ENCODE measurements at regions not wholly inside any gene's neighbourhood (a gene's known extent, or its start where the extent isn't known, plus 50 kb on each side); places are given as distances from the start of the nearest gene placed in this dataset.

DNA sequence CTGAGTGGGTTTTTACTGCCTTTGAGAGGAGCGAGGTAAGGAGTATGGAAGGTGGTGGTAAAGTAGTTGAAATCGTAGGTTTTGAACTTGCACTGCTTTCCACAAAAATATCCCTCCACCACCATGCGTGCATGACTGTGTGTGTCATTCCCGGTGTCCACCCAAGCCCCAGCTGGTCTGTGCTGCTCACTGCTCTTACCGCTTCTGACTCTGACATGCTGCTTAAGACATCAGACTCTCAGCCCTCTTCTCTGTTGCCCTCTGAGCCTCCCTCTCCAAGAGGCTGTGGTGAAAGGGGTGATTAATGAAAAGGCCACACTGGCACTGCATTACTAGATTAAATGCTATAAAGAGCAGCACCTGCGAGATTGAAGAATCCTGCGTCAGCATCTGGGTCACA, 128.7 kb downstream of the SPATA19 start:
- no peak for TF ChIP-seq CTCF (conservative IDR thresholded peaks at IDR 0.05; ENCODE audit: low read length)
- ChIA-PET CTCF (ENCODE audit: unreplicated experiment) (no interaction called here), POLR2A (no interaction called here)
- Histone ChIP-seq H2AFZ (ENCODE audit: low read length) (no peak overlapping the region), H4K20me1 (ENCODE audit: insufficient read depth, low read length) (no peaks in the 10 kb centered on the region), H3K79me2 (ENCODE audit: insufficient read depth, low read depth, low read length) (no peaks in the 10 kb centered on the region), H3K36me3 (ENCODE audit: insufficient read depth, low read length) (no peaks in the 10 kb centered on the region), H3K9me3 (ENCODE audit: low read length) (no peaks in the 10 kb centered on the region), H3K9me2 (ENCODE audit: insufficient read depth, low read length) (no peaks in the 10 kb centered on the region), H3K27ac (ENCODE audit: low read depth, low read length, poor library complexity, severe bottlenecking) (no peak overlapping the region), H3K4me3 (ENCODE audit: low read depth, low read length, poor library complexity, severe bottlenecking) (no peak overlapping the region), H3K4me1 (ENCODE audit: insufficient read depth, low read length, poor library complexity, severe bottlenecking) (no peaks in the 10 kb centered on the region), H3K4me2 (ENCODE audit: low read length) (no peak overlapping the region)
- intact Hi-C loops (cut with micrococcal nuclease; ENCODE audit: unreplicated experiment) = no loop called here
- BruUV-seq (replicated peaks) = no TSS peak
- no peak for DNase-seq (ENCODE audit: low spot score)

DNA sequence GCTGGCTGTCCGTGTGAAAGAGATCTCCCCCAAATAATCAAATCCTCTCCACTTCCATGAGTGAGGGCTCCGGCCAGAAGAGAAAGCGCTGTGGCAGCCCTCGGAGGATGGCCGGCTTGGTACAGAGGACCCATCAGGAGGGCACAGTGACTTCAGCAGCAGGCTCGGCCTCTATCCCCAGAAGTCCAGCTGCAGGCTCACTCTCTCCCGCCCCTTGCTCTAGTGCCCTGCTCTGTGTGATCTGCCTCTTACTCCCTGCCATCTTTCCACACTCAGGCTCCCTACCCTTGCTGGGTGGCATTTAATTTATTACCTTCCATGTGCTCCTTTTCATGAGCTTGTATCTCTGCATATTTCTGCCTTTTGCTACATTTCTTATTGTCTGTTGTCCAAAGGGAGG, 129.7 kb downstream of the SPATA19 start:
- H3K4me1 ChIP-seq (ENCODE audit: insufficient read depth, low read length, poor library complexity, severe bottlenecking) = no peaks in the 10 kb centered on the region
- TF ChIP-seq EZH2phosphoT487 (IDR thresholded peaks at IDR 0.05; ENCODE audit: borderline replicate concordance, low read depth, low read length) = no peak
- TF ChIP-seq CTCF (conservative IDR thresholded peaks at IDR 0.05; ENCODE audit: low read length) = no peak
- no peaks in the 10 kb centered on the region for H3K9me3 ChIP-seq (ENCODE audit: low read length)
- H3K36me3 ChIP-seq (ENCODE audit: insufficient read depth, low read length) = no peaks in the 10 kb centered on the region
- intact Hi-C loops (cut with micrococcal nuclease; ENCODE audit: unreplicated experiment) = no loop called here
- no peak overlapping the region for H2AFZ ChIP-seq (ENCODE audit: low read length)
- ChIA-PET CTCF (ENCODE audit: unreplicated experiment) (no interaction called here), POLR2A (no interaction called here)
- no peak for DNase-seq (ENCODE audit: low spot score)
- H3K9me2 ChIP-seq (ENCODE audit: insufficient read depth, low read length) = no peaks in the 10 kb centered on the region
- no peaks in the 10 kb centered on the region for H4K20me1 ChIP-seq (ENCODE audit: insufficient read depth, low read length)
- H3K4me3 ChIP-seq (ENCODE audit: low read depth, low read length, poor library complexity, severe bottlenecking) = no peak overlapping the region
- no peak overlapping the region for H3K4me2 ChIP-seq (ENCODE audit: low read length)
- no peak overlapping the region for H3K27ac ChIP-seq (ENCODE audit: low read depth, low read length, poor library complexity, severe bottlenecking)
- BruUV-seq (replicated peaks) = no TSS peak
- no peaks in the 10 kb centered on the region for H3K79me2 ChIP-seq (ENCODE audit: insufficient read depth, low read depth, low read length)

GRCh38 chr11:133714471-133715375, 130.6 kb downstream of the SPATA19 start:
- Histone ChIP-seq H2AFZ (ENCODE audit: low read length) (no peak overlapping the region), H3K27ac (ENCODE audit: low read depth, low read length, poor library complexity, severe bottlenecking) (no peak overlapping the region), H3K9me2 (ENCODE audit: insufficient read depth, low read length) (no peaks in the 10 kb centered on the region), H4K20me1 (ENCODE audit: insufficient read depth, low read length) (no peaks in the 10 kb centered on the region), H3K9me3 (ENCODE audit: low read length) (no peaks in the 10 kb centered on the region), H3K79me2 (ENCODE audit: insufficient read depth, low read depth, low read length) (no peaks in the 10 kb centered on the region), H3K4me1 (ENCODE audit: insufficient read depth, low read length, poor library complexity, severe bottlenecking) (no peaks in the 10 kb centered on the region), H3K4me3 (ENCODE audit: low read depth, low read length, poor library complexity, severe bottlenecking) (no peak overlapping the region), H3K36me3 (ENCODE audit: insufficient read depth, low read length) (no peaks in the 10 kb centered on the region), H3K4me2 (ENCODE audit: low read length) (no peak overlapping the region)
- TF ChIP-seq CTCF (conservative IDR thresholded peaks at IDR 0.05; ENCODE audit: low read length) (no peak), EZH2phosphoT487 (IDR thresholded peaks at IDR 0.05; ENCODE audit: borderline replicate concordance, low read depth, low read length) (no peak)
- DNase-seq (ENCODE audit: low spot score) = no peak
- ChIA-PET POLR2A (no interaction called here), CTCF (ENCODE audit: unreplicated experiment) (no interaction called here)
- intact Hi-C loops (cut with micrococcal nuclease; ENCODE audit: unreplicated experiment) = no loop called here
- no TSS peak for BruUV-seq (replicated peaks)

Measured in OCI-LY7 (cell line).